ENCODE measurements at regions not wholly inside any gene's neighbourhood (a gene's known extent, or its start where the extent isn't known, plus 50 kb on each side); places are given as distances from the start of the nearest gene placed in this dataset.

DNA sequence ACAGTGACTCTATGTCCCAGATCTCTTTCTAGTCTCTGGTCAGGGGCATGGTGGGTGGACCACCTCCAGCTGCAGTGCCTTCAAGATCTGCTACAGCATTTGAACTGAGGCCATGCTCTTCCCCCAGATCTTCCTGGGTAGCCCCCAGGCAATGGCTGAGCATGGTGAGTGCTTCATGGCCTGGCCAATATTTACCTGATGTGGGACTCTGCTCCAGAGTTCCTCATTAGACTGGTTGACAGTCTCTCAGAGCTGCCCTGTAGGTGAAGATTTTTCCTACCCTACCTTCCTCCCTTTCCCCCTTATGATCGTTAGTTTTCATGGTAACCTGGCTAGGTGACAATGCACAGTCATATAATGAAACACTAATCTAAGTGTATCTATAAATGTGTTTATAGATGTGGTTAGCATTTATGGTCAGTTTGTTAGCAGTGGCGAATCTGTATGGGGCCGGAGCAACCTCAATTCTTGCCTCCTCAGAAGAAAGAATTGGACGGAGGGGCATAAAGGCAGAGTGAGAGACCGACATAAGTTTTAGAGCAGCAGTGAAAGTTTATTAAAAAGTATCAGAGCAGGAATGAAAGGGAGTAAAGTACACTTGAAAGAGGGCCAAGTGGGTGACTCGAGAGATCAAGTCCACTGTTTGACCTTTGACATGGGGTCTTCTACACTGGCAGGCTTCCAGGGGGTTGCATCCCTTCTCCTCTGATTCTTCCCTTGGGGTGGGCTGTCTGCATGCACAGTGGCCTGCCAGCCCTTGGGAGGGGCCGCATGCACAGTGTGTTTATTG is 256.3 kb downstream of the CD83 start:
- no peak for DNase-seq (ENCODE audit: extremely low spot score)
- H3K9me3 ChIP-seq: no peaks in the 10 kb centered on the region
- no peaks in the 10 kb centered on the region for H3K4me1 ChIP-seq
- intact Hi-C loops (cut with DNase I): no loop called here
- TF ChIP-seq EP300 (IDR thresholded peaks at IDR 0.05) (no peak), POLR2A (IDR thresholded peaks at IDR 0.05; ENCODE audit: low read depth) (no peak), POLR2AphosphoS5 (IDR thresholded peaks at IDR 0.05) (no peak)
- TF ChIP-seq, protein P1, sequence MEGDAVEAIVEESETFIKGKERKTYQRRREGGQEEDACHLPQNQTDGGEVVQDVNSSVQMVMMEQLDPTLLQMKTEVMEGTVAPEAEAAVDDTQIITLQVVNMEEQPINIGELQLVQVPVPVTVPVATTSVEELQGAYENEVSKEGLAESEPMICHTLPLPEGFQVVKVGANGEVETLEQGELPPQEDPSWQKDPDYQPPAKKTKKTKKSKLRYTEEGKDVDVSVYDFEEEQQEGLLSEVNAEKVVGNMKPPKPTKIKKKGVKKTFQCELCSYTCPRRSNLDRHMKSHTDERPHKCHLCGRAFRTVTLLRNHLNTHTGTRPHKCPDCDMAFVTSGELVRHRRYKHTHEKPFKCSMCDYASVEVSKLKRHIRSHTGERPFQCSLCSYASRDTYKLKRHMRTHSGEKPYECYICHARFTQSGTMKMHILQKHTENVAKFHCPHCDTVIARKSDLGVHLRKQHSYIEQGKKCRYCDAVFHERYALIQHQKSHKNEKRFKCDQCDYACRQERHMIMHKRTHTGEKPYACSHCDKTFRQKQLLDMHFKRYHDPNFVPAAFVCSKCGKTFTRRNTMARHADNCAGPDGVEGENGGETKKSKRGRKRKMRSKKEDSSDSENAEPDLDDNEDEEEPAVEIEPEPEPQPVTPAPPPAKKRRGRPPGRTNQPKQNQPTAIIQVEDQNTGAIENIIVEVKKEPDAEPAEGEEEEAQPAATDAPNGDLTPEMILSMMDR (IDR thresholded peaks at IDR 0.05): no peak
- H3K27me3 ChIP-seq: no peaks in the 10 kb centered on the region
- no peak overlapping the region for H3K27ac ChIP-seq (replicated peaks in 1 of 4)
- H3K36me3 ChIP-seq: no peaks in the 10 kb centered on the region
- no peak overlapping the region for H3K4me3 ChIP-seq
- 86% methylated on average over 7 of the region's 7 CpGs for WGBS

DNA sequence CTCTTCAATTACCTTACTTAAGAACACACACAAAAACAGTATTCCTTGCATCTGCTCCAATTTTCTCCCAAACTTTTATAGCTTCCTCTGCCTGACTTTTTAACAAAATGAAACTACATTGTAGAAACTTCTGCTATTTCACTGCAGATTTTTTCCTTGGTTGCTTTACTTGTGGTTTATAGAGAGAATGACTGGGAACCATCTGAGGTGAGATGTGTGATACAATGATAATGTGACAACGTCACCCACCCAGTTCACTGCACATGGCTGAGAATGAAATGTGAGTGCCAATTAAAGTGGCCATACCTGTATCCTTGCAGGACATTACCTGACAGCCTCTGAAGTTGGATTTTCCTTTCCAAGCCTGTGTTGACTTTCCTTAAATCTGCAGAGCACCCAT is 258.4 kb downstream of the CD83 start:
- no peak for TF ChIP-seq POLR2A (IDR thresholded peaks at IDR 0.05; ENCODE audit: low read depth)
- no peak for TF ChIP-seq EP300 (IDR thresholded peaks at IDR 0.05)
- TF ChIP-seq, protein P1 (IDR thresholded peaks at IDR 0.05): no peak
- no peak for TF ChIP-seq POLR2AphosphoS5 (IDR thresholded peaks at IDR 0.05)
- Histone ChIP-seq H3K36me3 (no peaks in the 10 kb centered on the region), H3K27ac (replicated peaks in 1 of 4) (no peak overlapping the region), H3K27me3 (no peaks in the 10 kb centered on the region), H3K4me1 (no peaks in the 10 kb centered on the region), H3K4me3 (no peak overlapping the region), H3K9me3 (no peaks in the 10 kb centered on the region)
- WGBS: 72% methylated on average over 1 of the region's 1 CpG
- intact Hi-C loops (cut with DNase I): no loop called here
- DNase-seq (ENCODE audit: extremely low spot score): no peak

DNA sequence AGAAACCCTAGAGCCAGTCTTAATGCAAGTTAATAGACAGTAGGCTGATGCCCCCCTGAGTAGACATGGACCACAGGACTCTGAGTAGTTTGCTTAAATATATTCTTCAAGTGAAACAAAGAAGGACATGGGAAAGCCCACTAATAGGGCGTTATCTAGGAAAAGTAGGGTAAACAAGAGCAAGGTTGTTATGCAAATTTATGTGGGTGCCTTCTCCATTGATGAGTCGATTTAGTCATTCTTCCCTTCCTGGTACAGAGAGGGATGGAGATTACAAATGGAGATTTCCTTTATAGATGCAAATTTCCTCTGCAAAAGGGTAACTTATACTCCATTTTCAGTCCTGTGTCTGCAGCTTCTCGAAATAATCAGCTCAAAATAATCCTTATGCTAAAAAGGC is 262.0 kb downstream of the CD83 start:
- Histone ChIP-seq H3K27ac (replicated peaks in 1 of 4) (no peak overlapping the region), H3K27me3 (no peaks in the 10 kb centered on the region), H3K9me3 (no peaks in the 10 kb centered on the region), H3K36me3 (no peaks in the 10 kb centered on the region), H3K4me1 (no peaks in the 10 kb centered on the region), H3K4me3 (no peak overlapping the region)
- TF ChIP-seq, protein P1 (IDR thresholded peaks at IDR 0.05): no peak
- intact Hi-C loops (cut with DNase I): no loop called here
- WGBS: 85% methylated on average over 3 of the region's 3 CpGs
- DNase-seq (ENCODE audit: extremely low spot score): no peak

DNA sequence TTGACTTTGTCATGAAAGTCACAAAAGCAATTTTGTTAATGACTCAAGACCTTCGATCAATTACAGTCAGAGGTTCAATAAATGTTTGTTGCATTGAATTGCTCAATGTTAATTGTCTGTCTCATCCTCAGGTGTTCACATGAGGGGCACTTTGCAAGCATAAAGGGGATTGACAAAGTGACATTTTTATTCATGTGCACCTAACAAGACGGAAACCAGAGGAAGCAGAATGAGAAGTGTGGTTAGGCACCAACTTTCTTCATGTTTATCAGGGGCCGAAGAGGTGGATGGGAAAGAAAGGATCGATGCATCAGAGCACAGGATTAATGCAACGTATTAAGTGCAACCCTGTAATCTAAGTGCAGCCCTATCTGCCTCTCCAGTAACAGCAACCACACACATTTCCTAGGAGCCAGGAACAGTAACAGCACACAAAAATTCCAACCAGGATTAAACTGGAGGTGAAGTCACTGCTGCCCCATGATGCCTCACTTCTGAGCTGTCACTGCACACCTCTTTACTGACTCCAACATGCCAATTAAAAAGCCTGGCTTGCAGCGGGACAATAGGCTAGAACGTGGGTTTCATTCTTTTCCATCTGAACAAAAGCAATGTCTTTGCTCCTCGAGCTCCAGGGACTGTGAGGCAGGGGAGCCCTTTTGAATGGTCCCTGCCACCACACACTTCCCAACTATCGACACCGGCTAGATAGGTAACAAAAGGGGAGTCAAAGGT is 262.7 kb downstream of the CD83 start:
- Histone ChIP-seq H3K4me1 (no peaks in the 10 kb centered on the region), H3K27me3 (no peaks in the 10 kb centered on the region), H3K9me3 (no peaks in the 10 kb centered on the region), H3K4me3 (no peak overlapping the region), H3K36me3 (no peaks in the 10 kb centered on the region), H3K27ac (replicated peaks in 1 of 4) (no peak overlapping the region)
- intact Hi-C loops (cut with DNase I): no loop called here
- no peak for DNase-seq (ENCODE audit: extremely low spot score)
- 79% methylated on average over 10 of the region's 10 CpGs for whole genome bisulfite sequencing
- TF ChIP-seq POLR2A (IDR thresholded peaks at IDR 0.05; ENCODE audit: low read depth) (no peak), EP300 (IDR thresholded peaks at IDR 0.05) (no peak), POLR2AphosphoS5 (IDR thresholded peaks at IDR 0.05) (no peak)
- TF ChIP-seq, protein P1 (IDR thresholded peaks at IDR 0.05): no peak
